PC-3 (cell line): ENCODE measurements at regions not wholly inside any gene's neighbourhood (a gene's known extent, or its start where the extent isn't known, plus 50 kb on each side); places are given as distances from the start of the nearest gene placed in this dataset.

Experiments
- ATAC-seq: fragments of 200-7000 bp; cut with Tn5 transposase; 2 replicates; pipeline ENCODE4 v1.9.1; 2020; ENCODE audit warnings: mild to moderate bottlenecking, moderate library complexity
- BruUV-seq: library from RNA; stranded (reverse); fragments of 400-500 nt; replicated peaks from 2 replicates; lab custom pipeline; 2021; lab: Mats Ljungman, UMichigan
- CTCF ChIA-PET: fragments of 300-600 bp; sonication (Branson Sonifier 250); formaldehyde crosslinking; loops from one replicate; lab custom pipeline; 2022; ENCODE audit warnings: antibody characterized with exemption; lab: Charles Lee
- POLR2A ChIA-PET: fragments of 300-600 bp; sonication (Branson Sonifier 250); formaldehyde crosslinking; loops from one replicate; lab custom pipeline; 2022; ENCODE audit warnings: antibody characterized with exemption; ENCODE audit not compliant: unreplicated experiment; lab: Charles Lee
- DNase-seq: peaks from one replicate; pipeline ENCODE4 v3.0.0-alpha.2; 2015
- H2AFZ ChIP-seq: fragments of 300-600 bp; sonication (generic); 2 replicates; pipeline ENCODE4 v1.6.0; 2016; ENCODE audit warnings: antibody characterized with exemption, low read length
- H3F3A ChIP-seq: fragments of 300-600 bp; sonication (generic); one replicate; pipeline ENCODE4 v1.6.0; 2017; ENCODE audit warnings: antibody characterized with exemption, low read length, control low read depth, mild to moderate bottlenecking; ENCODE audit not compliant: unreplicated experiment
- H3K27ac ChIP-seq: fragments of 300-600 bp; sonication (generic); 2 replicates; pipeline ENCODE4 v1.5.1; 2016; ENCODE audit warnings: mild to moderate bottlenecking, low read length
- H3K27me3 ChIP-seq: fragments of 300-600 bp; sonication (generic); 2 replicates; pipeline ENCODE4 v1.6.1; 2016; ENCODE audit warnings: low read length, mixed read lengths
- H3K36me3 ChIP-seq: fragments of 300-600 bp; sonication (generic); 2 replicates; pipeline ENCODE4 v1.6.1; 2016; ENCODE audit warnings: low read depth, mixed run types, low read length, mixed read lengths
- H3K4me1 ChIP-seq: fragments of 300-600 bp; sonication (generic); 2 replicates; pipeline ENCODE4 v1.5.1; 2016; ENCODE audit warnings: low read length; ENCODE audit not compliant: insufficient read depth
- H3K4me2 ChIP-seq: fragments of 300-600 bp; sonication (generic); 2 replicates; pipeline ENCODE4 v1.6.0; 2016; ENCODE audit warnings: low read length
- H3K4me3 ChIP-seq: fragments of 300-600 bp; sonication (generic); 2 replicates; pipeline ENCODE4 v1.5.1; 2016; ENCODE audit warnings: mild to moderate bottlenecking, low read length, mixed read lengths
- H3K79me2 ChIP-seq: fragments of 300-600 bp; sonication (generic); 2 replicates; pipeline ENCODE4 v1.6.1; 2017; ENCODE audit warnings: low read length, mixed read lengths
- H3K9ac ChIP-seq: fragments of 300-600 bp; sonication (generic); 2 replicates; pipeline ENCODE4 v1.6.0; 2016; ENCODE audit warnings: mild to moderate bottlenecking, low read length
- H3K9me2 ChIP-seq: fragments of 300-600 bp; sonication (generic); replicated peaks from 2 replicates; pipeline ENCODE4 v1.6.1; 2016; ENCODE audit warnings: mixed run types, low read length, mixed read lengths
- H3K9me3 ChIP-seq: fragments of 300-600 bp; sonication (generic); 2 replicates; pipeline ENCODE4 v1.6.1; 2016; ENCODE audit warnings: low read length, mixed read lengths
- H4K20me1 ChIP-seq: fragments of 300-600 bp; sonication (generic); 2 replicates; pipeline ENCODE4 v1.6.1; 2016; ENCODE audit warnings: low read length, mixed read lengths
- CTCF ChIP-seq: fragments of 300-600 bp; sonication (generic); conservative IDR thresholded peaks from 2 replicates; pipeline ENCODE4 v1.5.1; 2017; ENCODE audit warnings: antibody characterized with exemption, low read depth, mild to moderate bottlenecking, low read length
- EZH2 ChIP-seq: fragments of 300-600 bp; sonication (generic); IDR thresholded peaks from one replicate; pipeline ENCODE4 v1.6.1; 2017; ENCODE audit warnings: antibody characterized with exemption, mild to moderate bottlenecking, low read length; ENCODE audit not compliant: unreplicated experiment
- EZH2phosphoT487 ChIP-seq: fragments of 300-600 bp; sonication (generic); IDR thresholded peaks from 2 replicates; pipeline ENCODE4 v1.6.1; 2018; ENCODE audit warnings: mild to moderate bottlenecking, antibody characterized with exemption, low read length, borderline replicate concordance
- intact Hi-C: fragments of 100-400 bp; cut with micrococcal nuclease; formaldehyde crosslinking; loops from 2 replicates; pipeline ENCODE4 v1.9.0; 2023

- CTCF ChIA-PET = no interaction called here
- H3K79me2 ChIP-seq = no peaks in the 10 kb centered on the region
- no peak for ATAC-seq
Measured at GRCh38 chr6:139841794-139842215, 467.4 kb upstream of the CITED2 start.

DNA sequence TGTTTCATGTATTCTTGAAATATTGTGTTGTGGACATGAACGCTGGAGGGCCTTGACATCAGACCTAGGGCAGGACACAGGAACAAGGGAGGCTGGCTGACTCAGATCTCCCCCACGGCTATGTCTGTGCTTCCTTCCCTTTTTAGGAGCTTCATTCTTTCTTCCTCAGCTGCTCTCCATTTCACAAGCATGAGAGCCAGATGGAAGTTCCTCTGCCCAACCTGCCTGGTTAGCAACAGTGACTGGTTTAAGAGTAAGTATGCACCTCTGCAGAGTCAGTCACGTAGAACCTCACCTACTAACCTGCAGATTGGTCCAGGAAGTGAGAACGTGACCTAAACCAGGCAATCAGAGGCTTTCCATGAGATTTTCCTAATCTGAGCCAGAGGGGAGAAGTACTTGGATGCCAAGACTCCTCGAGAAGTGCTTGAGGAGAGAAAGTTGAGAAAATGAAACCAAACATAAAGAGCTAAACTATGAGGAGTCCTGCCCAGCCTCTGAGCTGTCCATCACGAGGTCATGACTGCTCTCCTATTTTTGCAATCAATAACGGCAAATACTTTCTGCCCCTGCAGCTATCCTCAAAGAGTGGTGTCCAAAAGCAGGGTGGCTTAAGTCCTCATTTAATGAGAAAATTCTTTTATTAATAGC, 465.2 kb upstream of the CITED2 start:
- Histone ChIP-seq H3K79me2 (no peaks in the 10 kb centered on the region), H3K27me3 (no peaks in the 10 kb centered on the region), H3K9ac (no peak overlapping the region), H3K4me1 (no peaks in the 10 kb centered on the region), H2AFZ (no peak overlapping the region), H3K4me2 (peak overlapping the region; percentile 13; the same call in 1 of the 2 replicates), H3K36me3 (no peaks in the 10 kb centered on the region), H3K4me3 (no peak overlapping the region), H3K9me3 (no peaks in the 10 kb centered on the region), H4K20me1 (no peaks in the 10 kb centered on the region), H3K9me2 (no peaks in the 10 kb centered on the region), H3F3A (no peaks in the 10 kb centered on the region), H3K27ac (no peak overlapping the region)
- no TSS peak for BruUV-seq
- POLR2A ChIA-PET = no interaction called here
- TF ChIP-seq EZH2 = no peak
- TF ChIP-seq EZH2phosphoT487 = no peak
- TF ChIP-seq CTCF = no peak
- intact Hi-C loops = no loop called here
- CTCF ChIA-PET = no interaction called here
- DNase-seq = no peak
- ATAC-seq = no peak

More at GRCh38 chr6:139841794-139842215, 467.4 kb upstream of the CITED2 start:
- no peak for DNase-seq
- TF ChIP-seq EZH2phosphoT487 (no peak), CTCF (no peak), EZH2 (no peak)
- Histone ChIP-seq H2AFZ (no peak overlapping the region), H3K27ac (no peak overlapping the region), H3K9ac (no peak overlapping the region), H3K4me1 (no peaks in the 10 kb centered on the region), H3K9me2 (no peaks in the 10 kb centered on the region), H4K20me1 (no peaks in the 10 kb centered on the region), H3K9me3 (no peaks in the 10 kb centered on the region), H3K4me3 (no peak overlapping the region), H3K36me3 (no peaks in the 10 kb centered on the region), H3K4me2 (no peak overlapping the region), H3F3A (no peaks in the 10 kb centered on the region), H3K27me3 (no peaks in the 10 kb centered on the region)
- intact Hi-C loops = no loop called here
- no TSS peak for BruUV-seq
- POLR2A ChIA-PET = no interaction called here

GRCh38 chr6:139834232-139834631, 459.8 kb upstream of the CITED2 start:
- BruUV-seq = no TSS peak
- no peak for DNase-seq
- Histone ChIP-seq H3K4me1 (no peaks in the 10 kb centered on the region), H3F3A (no peaks in the 10 kb centered on the region), H3K4me3 (no peak overlapping the region), H3K79me2 (no peaks in the 10 kb centered on the region), H2AFZ (no peak overlapping the region), H3K4me2 (no peak overlapping the region), H3K27me3 (no peaks in the 10 kb centered on the region), H3K9ac (no peak overlapping the region), H4K20me1 (no peaks in the 10 kb centered on the region), H3K9me2 (no peaks in the 10 kb centered on the region), H3K9me3 (no peaks in the 10 kb centered on the region), H3K27ac (no peak overlapping the region), H3K36me3 (no peaks in the 10 kb centered on the region)
- ChIA-PET CTCF (no interaction called here), POLR2A (no interaction called here)
- ATAC-seq = no peak
- intact Hi-C loops = no loop called here
- TF ChIP-seq EZH2phosphoT487 = no peak
- no peak for TF ChIP-seq CTCF
- no peak for TF ChIP-seq EZH2
